ENCODE measurements at regions not wholly inside any gene's neighbourhood (a gene's known extent, or its start where the extent isn't known, plus 50 kb on each side); places are given as distances from the start of the nearest gene placed in this dataset.

DNA sequence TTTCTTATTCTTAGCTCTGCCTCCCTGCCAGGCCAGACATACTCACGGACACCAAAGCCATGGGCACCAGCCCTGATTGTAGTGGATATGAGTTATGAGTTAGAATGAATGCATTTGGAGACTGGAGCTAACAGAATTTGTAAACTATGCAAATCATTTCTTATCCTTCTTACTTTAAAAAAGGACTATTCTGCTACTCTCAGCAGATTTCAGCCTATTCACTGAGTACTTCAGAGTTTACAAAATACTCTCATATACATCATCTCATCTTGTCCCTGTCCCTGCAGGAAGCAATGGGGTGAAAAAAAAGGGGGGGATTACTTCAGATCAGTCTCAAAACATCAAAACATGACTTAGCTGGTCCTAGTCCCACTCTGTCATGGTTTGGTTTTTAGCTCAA is 541.4 kb upstream of the PLXNA2 start:
- H3K9me2 ChIP-seq (replicated peaks; ENCODE audit: low read depth, low read length), result no peaks in the 10 kb centered on the region
- H4K20me1 ChIP-seq (ENCODE audit: insufficient read depth, low read length, poor library complexity, severe bottlenecking), result no peaks in the 10 kb centered on the region
- H2AFZ ChIP-seq (ENCODE audit: low read length), result no peak overlapping the region
- H3K79me2 ChIP-seq (ENCODE audit: insufficient read depth, low read length), result no peaks in the 10 kb centered on the region
- H3K9ac ChIP-seq (ENCODE audit: low read depth, low read length, poor library complexity, severe bottlenecking), result no peak overlapping the region
- TF ChIP-seq, protein P1, sequence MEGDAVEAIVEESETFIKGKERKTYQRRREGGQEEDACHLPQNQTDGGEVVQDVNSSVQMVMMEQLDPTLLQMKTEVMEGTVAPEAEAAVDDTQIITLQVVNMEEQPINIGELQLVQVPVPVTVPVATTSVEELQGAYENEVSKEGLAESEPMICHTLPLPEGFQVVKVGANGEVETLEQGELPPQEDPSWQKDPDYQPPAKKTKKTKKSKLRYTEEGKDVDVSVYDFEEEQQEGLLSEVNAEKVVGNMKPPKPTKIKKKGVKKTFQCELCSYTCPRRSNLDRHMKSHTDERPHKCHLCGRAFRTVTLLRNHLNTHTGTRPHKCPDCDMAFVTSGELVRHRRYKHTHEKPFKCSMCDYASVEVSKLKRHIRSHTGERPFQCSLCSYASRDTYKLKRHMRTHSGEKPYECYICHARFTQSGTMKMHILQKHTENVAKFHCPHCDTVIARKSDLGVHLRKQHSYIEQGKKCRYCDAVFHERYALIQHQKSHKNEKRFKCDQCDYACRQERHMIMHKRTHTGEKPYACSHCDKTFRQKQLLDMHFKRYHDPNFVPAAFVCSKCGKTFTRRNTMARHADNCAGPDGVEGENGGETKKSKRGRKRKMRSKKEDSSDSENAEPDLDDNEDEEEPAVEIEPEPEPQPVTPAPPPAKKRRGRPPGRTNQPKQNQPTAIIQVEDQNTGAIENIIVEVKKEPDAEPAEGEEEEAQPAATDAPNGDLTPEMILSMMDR (conservative IDR thresholded peaks at IDR 0.05; ENCODE audit: low read length), result no peak
- no peaks in the 10 kb centered on the region for H3K9me3 ChIP-seq (ENCODE audit: insufficient read depth, low read depth, low read length)
- H3K36me3 ChIP-seq (ENCODE audit: insufficient read depth, low read length), result no peaks in the 10 kb centered on the region
- H3K4me3 ChIP-seq (ENCODE audit: low read length, poor library complexity, severe bottlenecking), result no peak overlapping the region
- H3K4me1 ChIP-seq (ENCODE audit: insufficient read depth, low read length, poor library complexity, severe bottlenecking), result no peaks in the 10 kb centered on the region
- no peaks in the 10 kb centered on the region for H3F3A ChIP-seq (ENCODE audit: low read depth)
- H3K4me2 ChIP-seq (ENCODE audit: low read depth, low read length, poor library complexity, severe bottlenecking), result no peak overlapping the region
- no peaks in the 10 kb centered on the region for H3K27me3 ChIP-seq (ENCODE audit: insufficient read depth, low read length, poor library complexity, severe bottlenecking)

DNA sequence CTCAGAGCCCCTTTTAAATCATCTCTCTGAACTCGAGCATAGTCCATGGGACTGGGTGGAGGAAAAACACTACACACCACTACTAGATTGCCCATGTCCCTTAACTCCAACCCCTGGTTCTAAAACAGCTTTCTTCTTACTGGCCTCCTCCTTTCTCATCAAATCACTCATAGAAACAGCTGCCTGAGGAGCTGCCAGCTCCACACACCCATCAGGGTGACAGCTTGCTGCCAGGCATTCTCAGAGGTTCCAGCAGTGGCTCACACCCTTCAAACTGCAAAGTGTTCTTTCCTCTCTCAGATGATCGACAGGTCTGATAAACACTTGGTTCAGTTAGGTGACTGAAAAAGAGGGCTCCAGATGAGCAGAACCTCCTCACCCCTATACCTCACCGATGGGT is 543.0 kb upstream of the PLXNA2 start:
- no peak overlapping the region for H3K4me2 ChIP-seq (ENCODE audit: low read depth, low read length, poor library complexity, severe bottlenecking)

DNA sequence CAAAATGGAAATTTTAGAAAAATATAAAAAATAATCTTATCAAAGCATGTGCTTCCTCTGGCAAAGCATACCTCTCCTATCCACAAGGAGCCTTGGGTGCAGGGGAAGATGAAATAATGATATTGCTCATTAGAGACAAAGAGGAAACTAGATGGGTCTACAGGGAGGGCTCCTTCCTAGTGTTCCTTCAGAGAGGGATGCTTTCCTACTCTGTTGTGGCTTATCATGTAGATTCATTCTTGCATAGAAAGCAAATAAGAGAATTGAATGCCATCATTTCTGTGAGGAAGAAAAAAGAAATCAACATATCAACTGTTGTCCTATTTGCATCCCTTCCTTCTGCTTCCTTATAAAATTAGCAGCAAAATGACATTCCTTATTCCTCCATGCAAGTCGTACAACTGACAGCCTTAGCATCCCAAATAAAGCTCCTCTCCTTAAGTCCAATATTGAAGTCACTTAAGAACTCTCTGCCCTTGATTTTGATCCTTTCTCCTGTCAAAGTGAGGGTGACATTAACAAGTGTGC is 543.9 kb upstream of the PLXNA2 start:
- TF ChIP-seq, protein P1 (conservative IDR thresholded peaks at IDR 0.05; ENCODE audit: low read length), result no peak
- Histone ChIP-seq H3K9me2 (replicated peaks; ENCODE audit: low read depth, low read length) (no peaks in the 10 kb centered on the region), H3K9ac (ENCODE audit: low read depth, low read length, poor library complexity, severe bottlenecking) (no peak overlapping the region), H2AFZ (ENCODE audit: low read length) (no peak overlapping the region), H3K9me3 (ENCODE audit: insufficient read depth, low read depth, low read length) (no peaks in the 10 kb centered on the region), H3K4me2 (ENCODE audit: low read depth, low read length, poor library complexity, severe bottlenecking) (no peak overlapping the region), H3K4me3 (ENCODE audit: low read length, poor library complexity, severe bottlenecking) (no peak overlapping the region), H3K27me3 (ENCODE audit: insufficient read depth, low read length, poor library complexity, severe bottlenecking) (no peaks in the 10 kb centered on the region), H3K4me1 (ENCODE audit: insufficient read depth, low read length, poor library complexity, severe bottlenecking) (no peaks in the 10 kb centered on the region), H3K36me3 (ENCODE audit: insufficient read depth, low read length) (no peaks in the 10 kb centered on the region), H3K79me2 (ENCODE audit: insufficient read depth, low read length) (no peaks in the 10 kb centered on the region), H3F3A (ENCODE audit: low read depth) (no peaks in the 10 kb centered on the region), H4K20me1 (ENCODE audit: insufficient read depth, low read length, poor library complexity, severe bottlenecking) (no peaks in the 10 kb centered on the region)

More for the DNA sequence above, 543.0 kb upstream of the PLXNA2 start:
- Histone ChIP-seq H3K4me3 (ENCODE audit: low read length, poor library complexity, severe bottlenecking) (no peak overlapping the region), H3K9me3 (ENCODE audit: insufficient read depth, low read depth, low read length) (no peaks in the 10 kb centered on the region), H3F3A (ENCODE audit: low read depth) (no peaks in the 10 kb centered on the region), H2AFZ (ENCODE audit: low read length) (no peak overlapping the region), H3K79me2 (ENCODE audit: insufficient read depth, low read length) (no peaks in the 10 kb centered on the region), H3K27me3 (ENCODE audit: insufficient read depth, low read length, poor library complexity, severe bottlenecking) (no peaks in the 10 kb centered on the region), H3K9me2 (replicated peaks; ENCODE audit: low read depth, low read length) (no peaks in the 10 kb centered on the region), H3K9ac (ENCODE audit: low read depth, low read length, poor library complexity, severe bottlenecking) (no peak overlapping the region), H3K4me1 (ENCODE audit: insufficient read depth, low read length, poor library complexity, severe bottlenecking) (no peaks in the 10 kb centered on the region), H4K20me1 (ENCODE audit: insufficient read depth, low read length, poor library complexity, severe bottlenecking) (no peaks in the 10 kb centered on the region), H3K36me3 (ENCODE audit: insufficient read depth, low read length) (no peaks in the 10 kb centered on the region)
- TF ChIP-seq, protein P1 (conservative IDR thresholded peaks at IDR 0.05; ENCODE audit: low read length), result no peak
- TF ChIP-seq EZH2phosphoT487 (IDR thresholded peaks at IDR 0.05; ENCODE audit: borderline replicate concordance), result no peak

Data from Loucy (cell line).